DOHH2 (cell line): ENCODE measurements at regions not wholly inside any gene's neighbourhood (a gene's known extent, or its start where the extent isn't known, plus 50 kb on each side); places are given as distances from the start of the nearest gene placed in this dataset.

Experiments used
- H3F3A ChIP-seq: fragments of 200-600 bp; sonication (generic), shearing (Covaris generic); 2 replicates; pipeline ENCODE4 v1.6.0; 2016; ENCODE audit warnings: antibody characterized with exemption, mild to moderate bottlenecking; ENCODE audit not compliant: control insufficient read depth, insufficient read depth
- H3K27ac ChIP-seq: fragments of 200-600 bp; sonication (generic); 2 replicates; pipeline ENCODE4 v1.5.1; 2014; ENCODE audit warnings: low read depth, mild to moderate bottlenecking, low read length, moderate library complexity
- H3K27me3 ChIP-seq: fragments of 200-600 bp; sonication (generic); 2 replicates; pipeline ENCODE4 v1.6.1; 2014; ENCODE audit warnings: mild to moderate bottlenecking, low read length, mixed read lengths; ENCODE audit not compliant: control insufficient read depth
- H3K36me3 ChIP-seq: fragments of 200-600 bp; sonication (generic); 2 replicates; pipeline ENCODE4 v1.6.1; 2014; ENCODE audit warnings: mild to moderate bottlenecking, low read length, moderate library complexity, mixed read lengths; ENCODE audit not compliant: control insufficient read depth
- H3K4me1 ChIP-seq: fragments of 200-600 bp; sonication (generic); 2 replicates; pipeline ENCODE4 v1.6.1; 2014; ENCODE audit warnings: mild to moderate bottlenecking, low read length, mixed read lengths; ENCODE audit not compliant: control insufficient read depth
- H3K4me2 ChIP-seq: fragments of 200-600 bp; sonication (generic); 2 replicates; pipeline ENCODE4 v1.6.0; 2014; ENCODE audit warnings: mild to moderate bottlenecking, low read length, moderate library complexity
- H3K4me3 ChIP-seq: fragments of 200-600 bp; sonication (generic); 2 replicates; pipeline ENCODE4 v1.5.1; 2014; ENCODE audit warnings: mild to moderate bottlenecking, low read length, mixed read lengths
- H3K79me2 ChIP-seq: fragments of 200-600 bp; sonication (generic); 2 replicates; pipeline ENCODE4 v1.6.1; 2014; ENCODE audit warnings: mild to moderate bottlenecking, low read length, mixed read lengths; ENCODE audit not compliant: control insufficient read depth
- H3K9me2 ChIP-seq: fragments of 200-600 bp; sonication (generic); replicated peaks from 2 replicates; pipeline ENCODE4 v1.6.1; 2014; ENCODE audit warnings: mild to moderate bottlenecking, low read length, mixed read lengths; ENCODE audit not compliant: control insufficient read depth
- H3K9me3 ChIP-seq: fragments of 200-600 bp; sonication (generic); 2 replicates; pipeline ENCODE4 v1.6.1; 2014; ENCODE audit warnings: antibody characterized with exemption, low read length, mixed read lengths; ENCODE audit not compliant: control insufficient read depth, insufficient read depth
- H4K20me1 ChIP-seq: fragments of 200-600 bp; sonication (generic); 2 replicates; pipeline ENCODE4 v1.6.0; 2014; ENCODE audit warnings: low read depth, mild to moderate bottlenecking, antibody characterized with exemption, low read length, moderate library complexity; ENCODE audit not compliant: control insufficient read depth, insufficient read depth
- EZH2phosphoT487 ChIP-seq: fragments of 200-600 bp; sonication (generic); IDR thresholded peaks from 2 replicates; pipeline ENCODE4 v1.6.1; 2017; ENCODE audit warnings: borderline replicate concordance, mild to moderate bottlenecking, antibody characterized with exemption, low read length, moderate library complexity, mixed read lengths
- TF ChIP-seq, protein P1 (sequence below): fragments of 200-600 bp; sonication (generic); IDR thresholded peaks from one replicate; pipeline ENCODE4 v1.5.1; 2014; ENCODE audit warnings: antibody characterized with exemption, mild to moderate bottlenecking, low read depth, low read length; ENCODE audit not compliant: poor library complexity, severe bottlenecking

DNA sequence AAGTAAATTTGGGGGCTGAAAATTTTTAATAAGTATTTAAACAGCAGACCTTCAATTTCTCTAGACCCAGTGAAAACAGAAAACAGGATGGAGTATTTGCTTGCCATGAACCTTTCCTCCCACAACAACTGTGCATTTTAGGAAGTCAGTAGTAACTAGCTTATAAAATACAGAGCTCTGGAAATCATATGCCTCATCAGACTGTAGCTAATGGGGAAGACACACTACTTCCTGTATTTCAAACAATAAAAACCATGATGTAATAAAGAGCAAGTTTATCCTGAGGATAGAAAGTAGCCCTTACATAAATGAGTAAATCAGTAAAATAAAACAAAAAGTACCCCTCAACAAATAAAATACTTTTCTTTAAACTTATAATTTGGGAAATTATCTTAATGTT lies 280.1 kb upstream of the ZFP42 start:
- no peaks in the 10 kb centered on the region for H3K9me3 ChIP-seq
- H3K4me1 ChIP-seq = no peaks in the 10 kb centered on the region
- H3K79me2 ChIP-seq = no peaks in the 10 kb centered on the region
- no peak overlapping the region for H3K4me3 ChIP-seq
- H4K20me1 ChIP-seq = no peaks in the 10 kb centered on the region
- H3F3A ChIP-seq = no peaks in the 10 kb centered on the region
- H3K9me2 ChIP-seq = no peaks in the 10 kb centered on the region
- H3K27me3 ChIP-seq = no peaks in the 10 kb centered on the region
- H3K4me2 ChIP-seq = no peak overlapping the region
- no peak for TF ChIP-seq EZH2phosphoT487
- TF ChIP-seq, protein P1, sequence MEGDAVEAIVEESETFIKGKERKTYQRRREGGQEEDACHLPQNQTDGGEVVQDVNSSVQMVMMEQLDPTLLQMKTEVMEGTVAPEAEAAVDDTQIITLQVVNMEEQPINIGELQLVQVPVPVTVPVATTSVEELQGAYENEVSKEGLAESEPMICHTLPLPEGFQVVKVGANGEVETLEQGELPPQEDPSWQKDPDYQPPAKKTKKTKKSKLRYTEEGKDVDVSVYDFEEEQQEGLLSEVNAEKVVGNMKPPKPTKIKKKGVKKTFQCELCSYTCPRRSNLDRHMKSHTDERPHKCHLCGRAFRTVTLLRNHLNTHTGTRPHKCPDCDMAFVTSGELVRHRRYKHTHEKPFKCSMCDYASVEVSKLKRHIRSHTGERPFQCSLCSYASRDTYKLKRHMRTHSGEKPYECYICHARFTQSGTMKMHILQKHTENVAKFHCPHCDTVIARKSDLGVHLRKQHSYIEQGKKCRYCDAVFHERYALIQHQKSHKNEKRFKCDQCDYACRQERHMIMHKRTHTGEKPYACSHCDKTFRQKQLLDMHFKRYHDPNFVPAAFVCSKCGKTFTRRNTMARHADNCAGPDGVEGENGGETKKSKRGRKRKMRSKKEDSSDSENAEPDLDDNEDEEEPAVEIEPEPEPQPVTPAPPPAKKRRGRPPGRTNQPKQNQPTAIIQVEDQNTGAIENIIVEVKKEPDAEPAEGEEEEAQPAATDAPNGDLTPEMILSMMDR = no peak
- no peaks in the 10 kb centered on the region for H3K36me3 ChIP-seq
- H3K27ac ChIP-seq = no peak overlapping the region

- H3K27me3 ChIP-seq = no peaks in the 10 kb centered on the region
Observed at GRCh38 chr4:187724456-187724855, 271.1 kb upstream of the ZFP42 start.

GRCh38 chr4:187726485-187726884 lies 269.1 kb upstream of the ZFP42 start:
- no peaks in the 10 kb centered on the region for H4K20me1 ChIP-seq
- no peak overlapping the region for H3K27ac ChIP-seq
- no peaks in the 10 kb centered on the region for H3K4me1 ChIP-seq
- H3K79me2 ChIP-seq = no peaks in the 10 kb centered on the region
- H3K36me3 ChIP-seq = no peaks in the 10 kb centered on the region
- no peaks in the 10 kb centered on the region for H3K9me2 ChIP-seq
- TF ChIP-seq, protein P1 = no peak
- TF ChIP-seq EZH2phosphoT487 = no peak
- H3K4me2 ChIP-seq = no peak overlapping the region
- H3K27me3 ChIP-seq = no peaks in the 10 kb centered on the region
- no peaks in the 10 kb centered on the region for H3K9me3 ChIP-seq
- no peaks in the 10 kb centered on the region for H3F3A ChIP-seq
- H3K4me3 ChIP-seq = no peak overlapping the region

More at GRCh38 chr4:187724456-187724855, 271.1 kb upstream of the ZFP42 start:
- no peak overlapping the region for H3K4me2 ChIP-seq
- no peaks in the 10 kb centered on the region for H3K9me3 ChIP-seq
- H4K20me1 ChIP-seq = no peaks in the 10 kb centered on the region
- H3K9me2 ChIP-seq = no peaks in the 10 kb centered on the region
- TF ChIP-seq EZH2phosphoT487 = no peak
- TF ChIP-seq, protein P1 = no peak
- no peaks in the 10 kb centered on the region for H3K4me1 ChIP-seq
- no peaks in the 10 kb centered on the region for H3K79me2 ChIP-seq
- H3F3A ChIP-seq = no peaks in the 10 kb centered on the region
- H3K27ac ChIP-seq = no peak overlapping the region
- H3K36me3 ChIP-seq = no peaks in the 10 kb centered on the region
- no peak overlapping the region for H3K4me3 ChIP-seq

GRCh38 chr4:187732524-187732923 lies 263.0 kb upstream of the ZFP42 start:
- TF ChIP-seq, protein P1 = no peak
- no peak for TF ChIP-seq EZH2phosphoT487
- H3K9me2 ChIP-seq = no peaks in the 10 kb centered on the region
- no peaks in the 10 kb centered on the region for H3F3A ChIP-seq
- H3K4me3 ChIP-seq = no peak overlapping the region
- H3K36me3 ChIP-seq = no peaks in the 10 kb centered on the region
- H3K4me1 ChIP-seq = no peaks in the 10 kb centered on the region
- no peaks in the 10 kb centered on the region for H3K27me3 ChIP-seq
- H3K4me2 ChIP-seq = no peak overlapping the region
- H3K27ac ChIP-seq = no peak overlapping the region
- H4K20me1 ChIP-seq = no peaks in the 10 kb centered on the region
- no peaks in the 10 kb centered on the region for H3K9me3 ChIP-seq
- no peaks in the 10 kb centered on the region for H3K79me2 ChIP-seq
